ENCODE measurements at regions not wholly inside any gene's neighbourhood (a gene's known extent, or its start where the extent isn't known, plus 50 kb on each side); places are given as distances from the start of the nearest gene placed in this dataset.

GRCh38 chr1:201672685-201673084, 133.8 kb downstream of the NAV1 start:
- H3K9me3 Mint-ChIP-seq = no peaks in the 10 kb centered on the region
- H3K36me3 Mint-ChIP-seq (ENCODE audit: insufficient read depth) = peaks cover 2% of the 10 kb centered on the region
- no peaks in the 10 kb centered on the region for H3K4me1 Mint-ChIP-seq
- ATAC-seq (replicated peaks; ENCODE audit: extremely low read depth, poor library complexity, severe bottlenecking) = no peak
- DNase-seq (ENCODE audit: low spot score in 2 of 2) = no peak
- no peak overlapping the region for H3K27ac Mint-ChIP-seq (ENCODE audit: low read depth)
- no peak overlapping the region for H3K4me3 Mint-ChIP-seq
- H3K27me3 Mint-ChIP-seq = peaks cover 20% of the 10 kb centered on the region

DNA sequence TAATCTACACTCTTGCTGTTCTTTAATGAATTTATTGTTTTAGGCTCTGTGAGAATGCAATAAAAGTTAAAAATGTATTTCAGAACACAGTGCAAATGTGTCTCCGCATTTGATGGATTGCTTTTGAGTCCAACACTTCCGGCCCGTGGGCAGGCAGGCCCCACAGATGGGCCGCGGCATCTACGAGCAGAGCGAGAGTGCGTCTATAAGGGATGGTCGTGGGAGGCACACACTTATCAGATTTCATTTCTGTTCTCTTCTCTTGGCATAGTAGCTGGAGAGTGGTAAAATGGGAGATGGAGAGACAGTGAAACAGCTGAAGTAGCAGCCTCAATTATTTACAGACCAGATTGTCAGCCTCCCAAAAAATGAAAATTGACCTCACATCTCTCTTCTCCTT, 134.2 kb downstream of the NAV1 start:
- peaks cover 2% of the 10 kb centered on the region for H3K36me3 Mint-ChIP-seq (ENCODE audit: insufficient read depth)

DNA sequence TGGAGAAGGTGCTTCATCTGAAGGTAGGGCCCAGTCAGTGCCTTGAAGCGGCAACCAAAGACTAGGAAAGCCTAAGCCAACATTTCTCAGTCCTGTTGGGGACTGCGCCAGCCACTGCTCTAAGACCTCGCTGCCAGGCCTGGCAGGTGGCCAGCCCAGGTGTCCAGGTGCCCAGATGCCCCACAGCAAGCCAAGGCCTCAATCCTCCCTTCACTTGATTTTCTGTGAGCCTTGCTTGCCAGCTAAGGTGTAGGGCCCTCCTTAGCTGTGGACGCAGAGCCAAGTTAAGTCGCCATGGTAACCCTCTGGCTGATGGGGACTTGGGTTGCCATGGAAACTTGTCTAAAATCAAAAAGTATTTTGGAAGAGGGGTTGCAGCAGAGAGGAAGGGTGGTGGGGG, 135.0 kb downstream of the NAV1 start:
- DNase-seq (ENCODE audit: low spot score in 2 of 2) (no peak), ATAC-seq (replicated peaks; ENCODE audit: extremely low read depth, poor library complexity, severe bottlenecking) (no peak)
- Mint-ChIP-seq H3K9me3 (no peaks in the 10 kb centered on the region), H3K27ac (ENCODE audit: low read depth) (no peak overlapping the region), H3K27me3 (peaks cover 17% of the 10 kb centered on the region), H3K4me1 (no peaks in the 10 kb centered on the region), H3K36me3 (ENCODE audit: insufficient read depth) (peaks cover 2% of the 10 kb centered on the region), H3K4me3 (no peak overlapping the region)

More for the DNA sequence above, 134.2 kb downstream of the NAV1 start:
- Mint-ChIP-seq H3K4me3 (no peak overlapping the region), H3K27me3 (peaks cover 20% of the 10 kb centered on the region), H3K4me1 (no peaks in the 10 kb centered on the region), H3K9me3 (no peaks in the 10 kb centered on the region), H3K27ac (ENCODE audit: low read depth) (no peak overlapping the region)
- DNase-seq (ENCODE audit: low spot score in 2 of 2) (no peak), ATAC-seq (replicated peaks; ENCODE audit: extremely low read depth, poor library complexity, severe bottlenecking) (no peak)

- Mint-ChIP-seq H3K9me3 (no peaks in the 10 kb centered on the region), H3K4me3 (no peak overlapping the region), H3K27ac (ENCODE audit: low read depth) (no peak overlapping the region), H3K27me3 (peaks cover 23% of the 10 kb centered on the region), H3K4me1 (no peaks in the 10 kb centered on the region), H3K36me3 (ENCODE audit: insufficient read depth) (peaks cover 2% of the 10 kb centered on the region)
- ATAC-seq (replicated peaks; ENCODE audit: extremely low read depth, poor library complexity, severe bottlenecking) (no peak), DNase-seq (ENCODE audit: low spot score in 2 of 2) (no peak)
Measured at GRCh38 chr1:201675143-201675542, 136.2 kb downstream of the NAV1 start.

- H3K36me3 Mint-ChIP-seq (ENCODE audit: insufficient read depth) = peaks cover 2% of the 10 kb centered on the region
- no peaks in the 10 kb centered on the region for H3K9me3 Mint-ChIP-seq
- H3K27me3 Mint-ChIP-seq = peaks cover 34% of the 10 kb centered on the region
- DNase-seq (ENCODE audit: low spot score in 2 of 2) (no peak), ATAC-seq (replicated peaks; ENCODE audit: extremely low read depth, poor library complexity, severe bottlenecking) (no peak)
- no peak overlapping the region for H3K4me3 Mint-ChIP-seq
- no peak overlapping the region for H3K27ac Mint-ChIP-seq (ENCODE audit: low read depth)
- no peaks in the 10 kb centered on the region for H3K4me1 Mint-ChIP-seq
Measured at GRCh38 chr1:201676197-201676596, 137.3 kb downstream of the NAV1 start.

- H3K9me3 Mint-ChIP-seq = no peaks in the 10 kb centered on the region
- peaks cover 38% of the 10 kb centered on the region for H3K27me3 Mint-ChIP-seq
- no peaks in the 10 kb centered on the region for H3K4me1 Mint-ChIP-seq
- H3K36me3 Mint-ChIP-seq (ENCODE audit: insufficient read depth) = peaks cover 2% of the 10 kb centered on the region
- DNase-seq (ENCODE audit: low spot score in 2 of 2) (no peak), ATAC-seq (replicated peaks; ENCODE audit: extremely low read depth, poor library complexity, severe bottlenecking) (no peak)
- H3K4me3 Mint-ChIP-seq = no peak overlapping the region
- H3K27ac Mint-ChIP-seq (ENCODE audit: low read depth) = no peak overlapping the region
Measured at GRCh38 chr1:201676641-201677040, 137.7 kb downstream of the NAV1 start.

- H3K4me3 Mint-ChIP-seq = no peak overlapping the region
- no peak overlapping the region for H3K27ac Mint-ChIP-seq (ENCODE audit: low read depth)
- no peaks in the 10 kb centered on the region for H3K36me3 Mint-ChIP-seq (ENCODE audit: insufficient read depth)
- peaks cover 48% of the 10 kb centered on the region for H3K27me3 Mint-ChIP-seq
- no peak for DNase-seq (ENCODE audit: low spot score in 2 of 2)
- H3K9me3 Mint-ChIP-seq = no peaks in the 10 kb centered on the region
- ATAC-seq (replicated peaks; ENCODE audit: extremely low read depth, poor library complexity, severe bottlenecking) = no peak
- H3K4me1 Mint-ChIP-seq = no peaks in the 10 kb centered on the region
Measured at GRCh38 chr1:201678264-201679101, 139.6 kb downstream of the NAV1 start.

DNA sequence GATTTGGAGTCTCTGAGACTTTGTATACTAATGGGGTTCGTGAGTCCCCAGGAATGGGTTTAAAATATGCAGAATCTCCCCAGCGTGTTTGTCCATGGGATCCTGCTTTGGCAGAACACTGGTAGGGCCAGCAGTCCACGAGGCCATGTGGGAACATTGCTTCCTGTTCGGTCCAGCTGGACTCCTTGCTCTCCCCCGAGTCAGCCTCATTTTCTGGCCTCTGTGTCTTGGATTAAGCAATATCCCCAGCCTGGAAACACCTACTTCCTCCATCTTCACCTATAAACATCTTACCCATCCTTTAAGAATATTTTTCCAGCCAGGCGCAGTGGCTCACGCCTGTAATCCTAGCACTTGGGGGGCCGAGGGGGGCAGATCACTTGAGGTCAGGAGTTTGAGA, 142.4 kb downstream of the NAV1 start:
- Mint-ChIP-seq H3K4me1 (no peaks in the 10 kb centered on the region), H3K27ac (ENCODE audit: low read depth) (no peak overlapping the region), H3K27me3 (peaks cover 48% of the 10 kb centered on the region), H3K4me3 (no peak overlapping the region), H3K36me3 (ENCODE audit: insufficient read depth) (no peaks in the 10 kb centered on the region), H3K9me3 (no peaks in the 10 kb centered on the region)
- no peak for DNase-seq (ENCODE audit: low spot score in 2 of 2)
- ATAC-seq (replicated peaks; ENCODE audit: extremely low read depth, poor library complexity, severe bottlenecking) = no peak

GRCh38 chr1:201682964-201683363, 144.0 kb downstream of the NAV1 start:
- no peak overlapping the region for H3K27ac Mint-ChIP-seq (ENCODE audit: low read depth)
- H3K9me3 Mint-ChIP-seq = no peaks in the 10 kb centered on the region
- ATAC-seq (replicated peaks; ENCODE audit: extremely low read depth, poor library complexity, severe bottlenecking) (no peak), DNase-seq (ENCODE audit: low spot score in 2 of 2) (no peak)
- no peaks in the 10 kb centered on the region for H3K36me3 Mint-ChIP-seq (ENCODE audit: insufficient read depth)
- no peak overlapping the region for H3K4me3 Mint-ChIP-seq
- no peaks in the 10 kb centered on the region for H3K4me1 Mint-ChIP-seq
- H3K27me3 Mint-ChIP-seq = peaks cover 56% of the 10 kb centered on the region

- Mint-ChIP-seq H3K4me1 (no peaks in the 10 kb centered on the region), H3K27me3 (peaks cover 56% of the 10 kb centered on the region), H3K9me3 (no peaks in the 10 kb centered on the region), H3K4me3 (no peak overlapping the region), H3K36me3 (ENCODE audit: insufficient read depth) (no peaks in the 10 kb centered on the region), H3K27ac (ENCODE audit: low read depth) (no peak overlapping the region)
- ATAC-seq (replicated peaks; ENCODE audit: extremely low read depth, poor library complexity, severe bottlenecking) = no peak
- no peak for DNase-seq (ENCODE audit: low spot score in 2 of 2)
Measured at GRCh38 chr1:201683397-201683796, 144.5 kb downstream of the NAV1 start.

GRCh38 chr1:201685485-201685884, 143.5 kb upstream of the IPO9 start:
- ATAC-seq (replicated peaks; ENCODE audit: extremely low read depth, poor library complexity, severe bottlenecking) (no peak), DNase-seq (ENCODE audit: low spot score in 2 of 2) (no peak)
- no peak overlapping the region for H3K27ac Mint-ChIP-seq (ENCODE audit: low read depth)
- H3K36me3 Mint-ChIP-seq (ENCODE audit: insufficient read depth) = no peaks in the 10 kb centered on the region
- H3K4me1 Mint-ChIP-seq = no peaks in the 10 kb centered on the region
- H3K4me3 Mint-ChIP-seq = no peak overlapping the region
- no peaks in the 10 kb centered on the region for H3K9me3 Mint-ChIP-seq
- peaks cover 39% of the 10 kb centered on the region for H3K27me3 Mint-ChIP-seq

GRCh38 chr1:201686714-201687455, 142.1 kb upstream of the IPO9 start:
- H3K27ac Mint-ChIP-seq (ENCODE audit: low read depth) = no peak overlapping the region
- DNase-seq (ENCODE audit: low spot score in 2 of 2) = no peak
- no peak overlapping the region for H3K4me3 Mint-ChIP-seq

GRCh38 chr1:201688514-201688913, 140.4 kb upstream of the IPO9 start:
- DNase-seq (ENCODE audit: low spot score in 2 of 2) = no peak
- no peaks in the 10 kb centered on the region for H3K9me3 Mint-ChIP-seq
- H3K36me3 Mint-ChIP-seq (ENCODE audit: insufficient read depth) = no peaks in the 10 kb centered on the region
- H3K27ac Mint-ChIP-seq (ENCODE audit: low read depth) = no peak overlapping the region
- no peak overlapping the region for H3K4me3 Mint-ChIP-seq
- peaks cover 18% of the 10 kb centered on the region for H3K27me3 Mint-ChIP-seq
- ATAC-seq (replicated peaks; ENCODE audit: extremely low read depth, poor library complexity, severe bottlenecking) = no peak
- no peaks in the 10 kb centered on the region for H3K4me1 Mint-ChIP-seq

More at GRCh38 chr1:201686714-201687455, 142.1 kb upstream of the IPO9 start:
- H3K27me3 Mint-ChIP-seq = peaks cover 28% of the 10 kb centered on the region
- no peaks in the 10 kb centered on the region for H3K36me3 Mint-ChIP-seq (ENCODE audit: insufficient read depth)
- ATAC-seq (replicated peaks; ENCODE audit: extremely low read depth, poor library complexity, severe bottlenecking) = no peak
- no peaks in the 10 kb centered on the region for H3K9me3 Mint-ChIP-seq
- no peaks in the 10 kb centered on the region for H3K4me1 Mint-ChIP-seq

Measured in central memory CD8-positive, alpha-beta T cell (primary cell).